RPMI7951 (cell line): ENCODE measurements at regions not wholly inside any gene's neighbourhood (a gene's known extent, or its start where the extent isn't known, plus 50 kb on each side); places are given as distances from the start of the nearest gene placed in this dataset.

Experiments used
- DNase-seq: peaks from one replicate; pipeline ENCODE4 v3.0.0-alpha.2; 2012; ENCODE audit warnings: low read depth

DNA sequence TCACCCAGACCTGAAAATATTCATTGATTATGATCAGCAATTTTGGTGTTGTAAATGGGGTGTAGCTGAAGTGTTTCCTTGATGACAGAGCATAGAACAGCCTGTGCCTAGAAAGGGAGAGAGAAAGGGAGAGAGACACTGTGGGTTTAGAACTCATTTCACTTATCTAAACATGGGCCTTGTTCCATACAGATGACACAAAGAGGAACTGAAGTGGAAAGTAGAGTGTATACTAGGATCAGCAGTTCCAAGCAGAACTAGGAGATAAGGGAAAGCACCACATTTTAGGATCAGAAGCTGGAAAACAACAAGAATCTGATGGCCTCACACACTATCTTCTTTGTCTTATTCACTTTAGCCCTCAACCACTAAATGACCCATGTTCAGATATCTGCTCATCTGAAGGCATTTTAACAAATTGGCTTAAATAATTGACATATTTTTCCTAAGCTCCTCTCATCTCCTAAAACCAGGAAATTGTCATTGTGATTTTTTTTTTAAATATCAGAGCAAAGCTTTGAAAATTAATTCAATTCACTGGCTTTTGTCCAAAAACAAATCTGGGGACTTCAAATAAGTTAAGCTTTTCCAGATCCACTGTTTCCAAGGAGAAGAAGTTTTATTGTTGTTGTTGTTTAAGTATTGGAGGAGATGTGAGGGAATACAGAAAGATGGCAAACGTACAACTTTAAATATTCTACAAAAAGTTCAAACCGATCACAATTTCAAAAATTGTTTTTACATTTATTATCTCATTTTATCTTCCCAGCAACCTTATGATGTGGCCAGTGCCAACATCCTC lies 103.8 kb downstream of the LYPLAL1 start:
- DNase-seq = no peak

DNA sequence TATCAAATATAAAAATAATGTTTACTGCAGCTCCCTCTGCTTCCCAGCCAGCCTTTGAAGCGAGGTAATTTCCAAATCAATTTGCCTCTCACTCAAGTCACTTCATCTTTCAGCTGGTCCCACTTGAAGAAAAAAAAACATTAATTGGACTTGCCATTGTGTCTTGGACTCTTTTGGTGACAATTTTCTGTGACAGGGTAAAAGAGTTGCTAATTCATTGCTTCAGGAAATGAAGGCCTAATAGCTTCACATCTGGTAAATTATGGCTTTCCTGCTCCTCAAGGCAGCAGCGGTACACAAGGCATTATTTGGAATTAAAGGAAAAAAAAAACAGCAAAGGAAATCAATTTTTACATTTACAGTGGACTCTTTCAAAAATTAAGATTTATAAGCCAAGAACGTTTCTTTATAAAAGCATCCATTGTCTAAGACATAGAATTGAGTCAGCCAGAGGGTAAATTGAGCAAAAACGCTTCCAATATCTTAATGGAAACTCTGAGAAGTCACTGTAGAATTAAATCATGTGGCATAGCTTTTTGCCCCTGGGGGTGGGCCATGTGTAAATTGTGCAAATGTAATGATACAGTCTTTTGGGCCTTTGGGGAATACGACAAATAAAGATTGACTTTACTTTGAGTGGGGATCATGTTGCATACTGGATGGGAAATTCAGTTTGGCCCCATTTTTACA lies 102.5 kb downstream of the LYPLAL1 start:
- peak; percentile 8 for DNase-seq

DNA sequence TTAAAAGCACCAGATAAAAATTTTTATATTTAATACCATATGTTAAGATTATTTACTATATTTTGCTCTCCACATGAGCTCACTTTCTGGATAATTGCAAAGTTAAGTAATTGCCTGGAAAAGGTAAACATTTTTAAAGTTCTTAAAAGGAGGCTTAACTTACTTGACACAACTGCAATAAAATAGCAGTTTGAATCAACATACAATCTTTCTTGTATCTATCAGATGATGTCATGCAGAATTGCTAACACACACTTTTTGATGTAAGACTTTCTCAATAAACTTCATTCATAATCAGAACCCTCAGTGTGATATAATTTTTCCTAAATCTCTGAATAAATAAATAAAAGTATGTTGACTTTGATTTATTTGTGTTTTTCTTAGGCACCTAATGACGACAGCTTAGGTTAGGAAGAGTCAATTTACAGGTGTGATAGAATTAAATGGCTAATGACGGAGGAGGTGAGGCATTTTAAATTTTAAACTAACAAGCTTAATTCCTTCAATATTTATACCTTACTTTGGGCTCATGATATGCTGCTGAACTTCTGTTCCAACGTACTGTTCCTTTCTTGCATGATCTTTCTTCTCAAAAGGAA lies 99.5 kb downstream of the LYPLAL1 start:
- DNase-seq = no peak

DNA sequence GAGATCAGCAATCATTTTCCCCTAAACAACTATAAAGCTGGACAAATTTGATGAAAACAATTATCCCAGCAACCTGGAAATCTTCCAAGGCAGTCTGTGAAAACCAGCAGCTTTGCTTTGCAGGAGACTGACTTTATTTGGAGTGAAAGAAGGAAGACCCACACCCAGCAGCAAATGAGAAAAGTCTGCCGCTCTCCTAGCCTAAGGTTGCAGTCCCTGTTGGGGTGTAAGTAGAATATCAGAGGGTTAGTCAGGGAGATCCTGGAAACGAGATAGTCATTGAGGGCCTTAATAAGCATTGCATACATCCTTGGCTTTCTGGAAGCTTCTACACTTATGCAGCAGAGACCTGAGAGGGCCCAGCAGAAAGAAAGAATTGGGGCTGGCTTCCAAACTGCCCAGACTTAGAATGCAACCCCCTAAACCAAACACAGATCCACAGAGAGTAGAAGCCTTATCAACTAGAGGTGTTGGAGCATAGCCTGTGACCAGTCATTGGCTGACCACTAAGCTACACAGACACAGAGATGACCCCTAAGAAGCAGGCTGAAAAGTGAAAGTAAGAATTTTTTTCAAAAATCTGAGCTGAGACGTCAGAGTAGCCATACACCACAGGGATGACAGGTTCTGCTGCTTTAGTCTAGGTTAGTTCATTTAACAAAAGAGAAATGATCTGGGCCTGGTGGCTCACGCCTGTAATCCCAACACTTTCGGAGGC lies 98.3 kb downstream of the LYPLAL1 start:
- peak; percentile 10 for DNase-seq

GRCh38 chr1:219269171-219269570 lies 95.5 kb downstream of the LYPLAL1 start:
- no peak for DNase-seq

DNA sequence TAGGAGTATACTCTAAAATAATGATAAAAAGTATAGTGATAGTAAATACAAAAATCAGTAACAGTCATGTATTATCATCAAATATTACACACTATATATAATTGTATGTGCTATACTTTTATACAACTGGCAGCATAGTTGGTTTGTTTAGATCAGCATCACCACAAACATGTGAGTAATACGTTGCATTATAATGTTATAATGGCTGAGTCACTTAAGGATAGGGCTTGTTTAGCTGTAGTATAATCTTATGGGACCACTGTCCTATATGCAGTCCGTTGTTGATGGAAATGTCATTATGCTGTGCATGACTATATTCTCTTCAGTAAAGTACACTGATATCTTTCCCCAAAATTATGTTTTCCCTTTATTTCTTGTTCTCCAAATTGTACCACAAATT lies 92.8 kb downstream of the LYPLAL1 start:
- no peak for DNase-seq

DNA sequence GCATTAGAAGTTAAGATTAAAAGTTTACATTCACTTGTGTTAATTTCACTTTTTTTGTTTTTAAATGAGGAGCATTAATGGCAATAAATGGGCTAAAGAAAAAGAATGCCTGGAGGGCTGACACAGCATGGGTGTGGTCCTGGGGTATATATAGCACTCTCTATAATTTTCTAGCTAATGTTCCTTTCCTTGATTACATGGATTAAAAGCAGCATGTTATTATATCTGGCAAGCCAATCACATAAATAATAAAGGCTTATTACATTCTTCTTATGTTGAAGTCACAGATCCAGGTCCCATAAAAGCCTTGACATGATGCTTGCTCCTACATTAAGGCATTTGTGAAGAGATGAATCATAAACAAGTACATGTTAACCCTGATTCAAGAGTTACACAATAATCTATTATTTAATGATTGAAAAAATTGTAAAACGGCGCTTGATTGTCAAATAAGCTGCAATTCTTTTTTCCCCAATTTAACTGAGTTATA lies 91.4 kb downstream of the LYPLAL1 start:
- DNase-seq = no peak

DNA sequence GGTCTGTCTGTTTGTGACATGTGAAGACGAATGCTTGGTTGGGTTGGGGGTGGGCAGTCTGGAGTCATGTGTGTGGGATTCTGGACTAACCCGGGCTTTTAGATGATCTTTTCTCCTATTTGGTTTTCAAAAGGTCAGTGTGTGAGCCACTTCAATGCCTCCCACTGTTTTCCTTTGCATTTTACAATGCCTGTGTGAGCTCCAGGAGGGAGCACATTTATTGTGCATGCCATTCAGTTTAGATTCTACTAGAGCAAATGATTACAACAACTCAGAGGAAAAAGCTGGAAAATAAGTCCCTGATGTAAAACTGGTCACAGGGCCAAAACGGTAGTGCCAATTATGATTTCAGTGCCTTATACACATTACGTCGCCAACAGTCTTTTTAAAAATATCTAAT lies 90.9 kb downstream of the LYPLAL1 start:
- no peak for DNase-seq
